Endothelial cell of umbilical vein (primary cell): ENCODE measurements at regions not wholly inside any gene's neighbourhood (a gene's known extent, or its start where the extent isn't known, plus 50 kb on each side); places are given as distances from the start of the nearest gene placed in this dataset.

Experiments
- BruUV-seq: library from RNA; stranded (reverse); fragments of 400-500 nt; replicated peaks from 2 replicates; lab custom pipeline; 2021; lab: Mats Ljungman, UMichigan
- CTCF ChIA-PET: fragments of 300-600, 350-600 bp; sonication (Branson Sonifier 250); formaldehyde crosslinking; loops from one replicate; lab custom pipeline; 2021; ENCODE audit warnings: antibody characterized with exemption, inconsistent platforms; lab: Charles Lee
- POLR2A ChIA-PET: fragments of 300-600, 350-600 bp; sonication (Branson Sonifier 250); formaldehyde crosslinking; loops from one replicate; lab custom pipeline; 2021; ENCODE audit warnings: antibody characterized with exemption, inconsistent platforms; lab: Charles Lee
- DNase-seq: peaks from one replicate; pipeline ENCODE4 v3.0.0-alpha.2; 2011; ENCODE audit warnings: low read depth, low spot score
- FAIRE-seq: peaks from 2 replicates; lab custom pipeline; 2011; peaks lifted over from hg19 to GRCh38; lab: Jason Lieb, UNC
- H2AFZ ChIP-seq: 2 replicates; pipeline ENCODE4 v1.6.0; 2012; ENCODE audit warnings: low read depth, low read length, control low read depth, inconsistent platforms
- H3K27ac ChIP-seq: 2 replicates; pipeline ENCODE4 v1.5.1; 2011; ENCODE audit warnings: low read depth, mild to moderate bottlenecking, control low read depth, low read length, moderate library complexity; ENCODE audit not compliant: insufficient read depth
- H3K27me3 ChIP-seq, 2 experiments: 2 replicates each; pipeline versions ENCODE4 v1.6.0 to v1.6.1; 2011; ENCODE audit warnings: low read length in 2 of 2, mixed read lengths in 1 of 2; ENCODE audit not compliant: control insufficient read depth in 2 of 2, insufficient read depth in 2 of 2
- H3K36me3 ChIP-seq, 2 experiments: 2 replicates in 1 of 2; 3 replicates in 1 of 2; pipeline ENCODE4 v1.5.1; 2011; ENCODE audit warnings: low read length in 2 of 2, mild to moderate bottlenecking in 1 of 2, moderate library complexity in 1 of 2; ENCODE audit not compliant: control insufficient read depth in 2 of 2, insufficient read depth in 2 of 2; ENCODE audit errors: extremely low read depth in 1 of 2
- H3K4me1 ChIP-seq: 3 replicates; pipeline ENCODE4 v1.5.1; 2011; ENCODE audit warnings: mild to moderate bottlenecking, low read length; ENCODE audit not compliant: control insufficient read depth, insufficient read depth; ENCODE audit errors: extremely low read depth
- H3K4me2 ChIP-seq: 2 replicates; pipeline ENCODE4 v1.6.1; 2011; ENCODE audit warnings: low read length, control low read depth, mixed read lengths; ENCODE audit not compliant: insufficient read depth
- H3K4me3 ChIP-seq, 3 experiments: fragments of 200-600 bp in 1 of 3; sonication (generic), shearing (Covaris generic) in 1 of 3; replicated peaks in 1 of 3; 2 replicates each; pipeline ENCODE4 v1.5.1; 2011 to 2016; ENCODE audit warnings: control low read depth in 3 of 3, low read length in 3 of 3, mild to moderate bottlenecking in 2 of 3, inconsistent platforms in 1 of 3, low read depth in 1 of 3, moderate library complexity in 1 of 3; ENCODE audit not compliant: insufficient read depth in 1 of 3
- H3K79me2 ChIP-seq: 2 replicates; pipeline ENCODE4 v1.6.0; 2012; ENCODE audit warnings: low read length, inconsistent platforms; ENCODE audit not compliant: control insufficient read depth, insufficient read depth
- H3K9ac ChIP-seq: replicated peaks from 2 replicates; pipeline ENCODE3; 2011; ENCODE audit warnings: low read length, control low read depth; ENCODE audit not compliant: insufficient read depth; ENCODE audit errors: extremely low read depth
- H3K9me1 ChIP-seq: replicated peaks from 3 replicates; pipeline ENCODE4 v1.6.0; 2011; ENCODE audit warnings: mild to moderate bottlenecking, low read length; ENCODE audit not compliant: control insufficient read depth, insufficient read depth; ENCODE audit errors: extremely low read depth
- H3K9me3 ChIP-seq: replicated peaks from 2 replicates; pipeline ENCODE4 v1.5.1; 2012; ENCODE audit warnings: low read length, inconsistent platforms; ENCODE audit not compliant: control insufficient read depth, insufficient read depth
- H4K20me1 ChIP-seq: replicated peaks from 2 replicates; pipeline ENCODE3; 2011; ENCODE audit warnings: mild to moderate bottlenecking, low read length; ENCODE audit not compliant: control insufficient read depth, insufficient read depth; ENCODE audit errors: extremely low read depth
- EZH2 ChIP-seq: IDR thresholded peaks from 2 replicates; pipeline ENCODE4 v1.6.1; 2012; ENCODE audit warnings: borderline replicate concordance, low read depth, mild to moderate bottlenecking, moderate library complexity, low read length, inconsistent platforms; ENCODE audit not compliant: severe bottlenecking
- FOS ChIP-seq: IDR thresholded peaks from 2 replicates; pipeline ENCODE4 v1.6.1; 2011; ENCODE audit warnings: mild to moderate bottlenecking, low read length, moderate library complexity, borderline replicate concordance; ENCODE audit not compliant: insufficient read depth
- GATA2 ChIP-seq: IDR thresholded peaks from 2 replicates; pipeline ENCODE4 v1.7.0; 2011; ENCODE audit warnings: low read depth, mild to moderate bottlenecking, moderate library complexity, mixed read lengths, low read length; ENCODE audit not compliant: insufficient read length, insufficient read depth
- JUN ChIP-seq: IDR thresholded peaks from 2 replicates; pipeline ENCODE4 v1.6.1; 2011; ENCODE audit warnings: borderline replicate concordance, low read depth; ENCODE audit not compliant: insufficient read length, insufficient read depth
- MYC ChIP-seq: IDR thresholded peaks from one replicate; pipeline ENCODE4 v1.6.1; 2011; ENCODE audit warnings: mild to moderate bottlenecking, low read depth, low read length
- POLR2A ChIP-seq: IDR thresholded peaks from 2 replicates; pipeline ENCODE4 v1.6.1; 2012; ENCODE audit warnings: low read depth, mild to moderate bottlenecking, control low read depth, low read length
- POLR2AphosphoS5 ChIP-seq: IDR thresholded peaks from 2 replicates; pipeline ENCODE4 v1.6.1; 2012; ENCODE audit warnings: low read depth, mild to moderate bottlenecking, control low read depth, low read length, moderate library complexity; ENCODE audit not compliant: insufficient read depth
- dilution Hi-C: fragments of 300-500 bp; cut with MboI; formaldehyde crosslinking; loops from one replicate; pipeline ENCODE4 v1.15.0; 2019; ENCODE audit warnings: low sequenced_read_pairs; ENCODE audit not compliant: extremely low pct_ligation_motif_present
- intact Hi-C: fragments of 100-400 bp; cut with micrococcal nuclease; formaldehyde crosslinking; loops from one replicate; pipeline ENCODE4 v1.10.0; 2022
- TF ChIP-seq, protein P1 (sequence below): IDR thresholded peaks from 2 replicates; pipeline ENCODE4 v1.6.1; 2011; ENCODE audit not compliant: insufficient read depth, insufficient read length
- TF ChIP-seq, protein P2 (sequence below), 2 donors: IDR thresholded peaks; 1 replicate in 1 of 2; 2 replicates in 1 of 2; pipeline ENCODE4 v1.5.1; 2011; ENCODE audit warnings: low read length in 2 of 2, mild to moderate bottlenecking in 2 of 2, moderate library complexity in 2 of 2, control low read depth in 1 of 2, inconsistent platforms in 1 of 2, low read depth in 1 of 2; ENCODE audit not compliant: insufficient read depth in 1 of 2; ENCODE audit errors: extremely low read depth in 1 of 2

DNA sequence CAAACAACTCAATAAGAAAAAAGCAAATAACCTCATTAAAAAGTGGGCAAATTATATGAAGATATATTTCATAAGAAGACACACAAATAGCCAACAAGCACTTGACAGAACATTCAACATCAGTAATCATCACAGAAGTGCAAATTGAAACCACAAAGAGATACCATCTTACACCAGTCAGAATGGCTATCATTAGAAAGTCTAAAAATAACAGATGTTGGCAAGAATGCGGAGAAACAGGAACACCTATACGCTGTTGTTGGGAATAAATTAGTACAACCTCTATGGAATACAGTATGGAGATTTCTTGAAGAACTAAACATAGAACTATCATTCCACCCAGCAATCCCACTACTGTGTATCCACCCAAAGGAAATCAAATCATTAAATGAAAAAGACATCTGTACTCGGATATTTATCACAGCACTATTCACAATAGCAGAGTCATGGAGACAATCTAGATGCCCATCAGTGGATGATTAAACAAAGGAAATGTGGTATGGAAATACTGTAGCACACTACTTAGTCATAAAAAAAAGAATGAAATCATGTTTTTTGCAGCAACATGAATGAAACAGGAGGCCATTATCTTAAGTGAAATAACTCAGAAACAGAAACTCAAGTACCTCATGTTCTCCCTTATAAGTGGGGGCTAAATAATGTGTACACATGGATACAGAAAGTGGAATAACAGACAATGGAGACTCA is 106.8 kb upstream of the FST start:
- no peaks in the 10 kb centered on the region for H3K27me3 ChIP-seq
- DNase-seq (peak; percentile 91), FAIRE-seq (no peak)
- ChIA-PET POLR2A (no interaction called here), CTCF (no interaction called here)
- H3K9me1 ChIP-seq, result no peaks in the 10 kb centered on the region
- H3K36me3 ChIP-seq, result no peaks in the 10 kb centered on the region
- H3K9ac ChIP-seq, result peak overlapping the region; percentile 19
- no peaks in the 10 kb centered on the region for H4K20me1 ChIP-seq
- no peaks in the 10 kb centered on the region for H3K79me2 ChIP-seq
- peak; percentile 97 for TF ChIP-seq GATA2
- TF ChIP-seq JUN, result peak; percentile 86
- TF ChIP-seq FOS, result peak; percentile 85
- peak; percentile 23 for TF ChIP-seq POLR2A
- no peak for TF ChIP-seq EZH2
- TF ChIP-seq, protein P1, sequence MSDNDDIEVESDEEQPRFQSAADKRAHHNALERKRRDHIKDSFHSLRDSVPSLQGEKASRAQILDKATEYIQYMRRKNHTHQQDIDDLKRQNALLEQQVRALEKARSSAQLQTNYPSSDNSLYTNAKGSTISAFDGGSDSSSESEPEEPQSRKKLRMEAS, result no peak
- no peak for TF ChIP-seq MYC
- no peak for TF ChIP-seq POLR2AphosphoS5
- TF ChIP-seq, protein P2, sequence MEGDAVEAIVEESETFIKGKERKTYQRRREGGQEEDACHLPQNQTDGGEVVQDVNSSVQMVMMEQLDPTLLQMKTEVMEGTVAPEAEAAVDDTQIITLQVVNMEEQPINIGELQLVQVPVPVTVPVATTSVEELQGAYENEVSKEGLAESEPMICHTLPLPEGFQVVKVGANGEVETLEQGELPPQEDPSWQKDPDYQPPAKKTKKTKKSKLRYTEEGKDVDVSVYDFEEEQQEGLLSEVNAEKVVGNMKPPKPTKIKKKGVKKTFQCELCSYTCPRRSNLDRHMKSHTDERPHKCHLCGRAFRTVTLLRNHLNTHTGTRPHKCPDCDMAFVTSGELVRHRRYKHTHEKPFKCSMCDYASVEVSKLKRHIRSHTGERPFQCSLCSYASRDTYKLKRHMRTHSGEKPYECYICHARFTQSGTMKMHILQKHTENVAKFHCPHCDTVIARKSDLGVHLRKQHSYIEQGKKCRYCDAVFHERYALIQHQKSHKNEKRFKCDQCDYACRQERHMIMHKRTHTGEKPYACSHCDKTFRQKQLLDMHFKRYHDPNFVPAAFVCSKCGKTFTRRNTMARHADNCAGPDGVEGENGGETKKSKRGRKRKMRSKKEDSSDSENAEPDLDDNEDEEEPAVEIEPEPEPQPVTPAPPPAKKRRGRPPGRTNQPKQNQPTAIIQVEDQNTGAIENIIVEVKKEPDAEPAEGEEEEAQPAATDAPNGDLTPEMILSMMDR (IDR thresholded peaks at IDR 0.05; ENCODE audit: extremely low read depth in 1 of 2, insufficient read depth in 1 of 2, low read depth in 1 of 2, low read length in 2 of 2), result no peak
- peak overlapping the region; percentile 90 for H3K27ac ChIP-seq
- peaks cover 13% of the 10 kb centered on the region for H3K4me1 ChIP-seq
- no peaks in the 10 kb centered on the region for H3K9me3 ChIP-seq
- H2AFZ ChIP-seq, result peak overlapping the region; percentile 82
- H3K4me3 ChIP-seq, result no peak overlapping the region
- intact Hi-C loops, result loop anchor here (1.0 kb wide), 1 partner anchor 46 kb away; no protein-coding TSS in a partner anchor
- peak overlapping the region; percentile 58 for H3K4me2 ChIP-seq
- TSS peak; percentile 87 for BruUV-seq
- dilution Hi-C loops, result no loop called here
